IPS-NIHi7 (cell line): ENCODE measurements at regions not wholly inside any gene's neighbourhood (a gene's known extent, or its start where the extent isn't known, plus 50 kb on each side); places are given as distances from the start of the nearest gene placed in this dataset.

ENCODE experiments used
- DNase-seq: peaks from one replicate; pipeline ENCODE4 v3.0.0; 2012; ENCODE audit warnings: mixed read lengths; ENCODE audit errors: extremely low spot score

- DNase-seq, result no peak
These were observed 54.6 kb upstream of the EOLA2 start for GRCh38 chrX:149992918-149993317.

GRCh38 chrX:149993989-149994388, 55.7 kb upstream of the EOLA2 start:
- DNase-seq, result no peak

- no peak for DNase-seq
These were observed 58.2 kb upstream of the EOLA2 start for GRCh38 chrX:149996515-149996914.

GRCh38 chrX:150005027-150005426, 66.7 kb upstream of the EOLA2 start:
- DNase-seq, result no peak

GRCh38 chrX:150007356-150007755, 69.1 kb upstream of the EOLA2 start:
- no peak for DNase-seq

GRCh38 chrX:150012647-150013381, 74.5 kb upstream of the EOLA2 start:
- DNase-seq, result no peak

GRCh38 chrX:150014525-150014924, 76.2 kb upstream of the EOLA2 start:
- DNase-seq, result no peak

GRCh38 chrX:150017868-150018267, 79.6 kb upstream of the EOLA2 start:
- DNase-seq, result no peak

- no peak for DNase-seq
These were observed 80.7 kb upstream of the EOLA2 start for GRCh38 chrX:150018931-150019361.

GRCh38 chrX:150028692-150029091, 90.4 kb upstream of the EOLA2 start:
- DNase-seq, result no peak

GRCh38 chrX:150032742-150033141, 94.5 kb upstream of the EOLA2 start:
- DNase-seq, result no peak

GRCh38 chrX:150034788-150035187, 96.5 kb upstream of the EOLA2 start:
- DNase-seq, result no peak

- no peak for DNase-seq
These were observed 97.2 kb upstream of the EOLA2 start for GRCh38 chrX:150035531-150035930.

- no peak for DNase-seq
These were observed 97.9 kb upstream of the EOLA2 start for GRCh38 chrX:150036181-150036580.

- DNase-seq, result no peak
These were observed 98.3 kb upstream of the EOLA2 start for GRCh38 chrX:150036641-150037040.

GRCh38 chrX:150037041-150037440, 98.8 kb upstream of the EOLA2 start:
- no peak for DNase-seq

GRCh38 chrX:150038315-150038714, 100.0 kb upstream of the EOLA2 start:
- no peak for DNase-seq

- no peak for DNase-seq
These were observed 100.8 kb upstream of the EOLA2 start for GRCh38 chrX:150038986-150039599.

- no peak for DNase-seq
These were observed 102.9 kb upstream of the EOLA2 start for GRCh38 chrX:150041208-150041607.

- DNase-seq, result no peak
These were observed 106.3 kb upstream of the EOLA2 start for GRCh38 chrX:150044556-150044955.

- DNase-seq, result no peak
These were observed 109.5 kb upstream of the EOLA2 start for GRCh38 chrX:150047818-150048217.

GRCh38 chrX:150049647-150050046, 111.4 kb upstream of the EOLA2 start:
- DNase-seq, result no peak

- peak; percentile 17 for DNase-seq
These were observed 112.1 kb upstream of the EOLA2 start for GRCh38 chrX:150050387-150050786.

- no peak for DNase-seq
These were observed 112.8 kb upstream of the EOLA2 start for GRCh38 chrX:150051096-150051495.
